Muscle of arm (tissue), 1 donor: ENCODE measurements at regions not wholly inside any gene's neighbourhood (a gene's known extent, or its start where the extent isn't known, plus 50 kb on each side); places are given as distances from the start of the nearest gene placed in this dataset.

Experiments used
- DNase-seq: peaks from one replicate; pipeline ENCODE4 v3.0.0-alpha.2; 2013

GRCh38 chr2:831225-831536 is 119.5 kb upstream of the SNTG2 start:
- no peak for DNase-seq

GRCh38 chr2:830419-831224 is 120.0 kb upstream of the SNTG2 start:
- DNase-seq: no peak

DNA sequence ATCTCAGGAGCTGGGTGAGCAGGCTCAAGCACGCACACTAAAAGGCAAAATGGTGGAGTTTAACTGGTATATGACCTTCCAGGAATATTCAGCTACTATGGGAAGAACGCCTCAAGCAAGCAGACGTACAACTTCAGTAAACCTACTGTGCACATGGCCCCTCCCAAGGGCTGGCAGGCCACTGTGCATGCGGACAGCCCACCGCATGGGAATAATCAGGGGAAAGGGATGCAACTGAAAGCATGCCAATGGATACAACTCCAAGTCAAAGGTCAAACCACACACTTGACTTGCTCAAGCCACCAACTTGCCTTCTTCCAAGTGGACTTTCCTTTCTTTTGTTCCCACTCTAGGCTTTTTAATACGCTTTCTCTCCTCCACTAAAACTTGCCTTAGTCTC is 121.6 kb upstream of the SNTG2 start:
- DNase-seq: no peak

DNA sequence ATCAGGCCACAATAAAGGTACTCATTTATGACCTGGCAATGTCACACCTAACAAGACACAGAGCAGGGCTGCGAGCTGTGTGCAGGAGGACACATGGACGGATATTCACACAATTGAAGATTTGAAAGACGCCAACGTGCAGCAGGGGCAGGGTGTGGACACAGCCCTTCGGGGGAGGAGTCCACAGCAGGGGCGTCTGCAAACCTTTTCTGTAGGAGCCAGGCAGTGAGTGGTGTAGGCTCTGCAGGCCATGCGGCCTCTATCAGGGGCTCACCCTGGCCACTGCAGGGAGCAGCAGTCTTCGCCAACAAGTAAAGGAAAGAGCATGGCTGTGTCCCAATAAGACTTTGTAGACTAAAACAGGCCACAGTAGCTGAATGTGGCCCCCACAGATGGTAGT is 125.7 kb upstream of the SNTG2 start:
- DNase-seq: no peak

DNA sequence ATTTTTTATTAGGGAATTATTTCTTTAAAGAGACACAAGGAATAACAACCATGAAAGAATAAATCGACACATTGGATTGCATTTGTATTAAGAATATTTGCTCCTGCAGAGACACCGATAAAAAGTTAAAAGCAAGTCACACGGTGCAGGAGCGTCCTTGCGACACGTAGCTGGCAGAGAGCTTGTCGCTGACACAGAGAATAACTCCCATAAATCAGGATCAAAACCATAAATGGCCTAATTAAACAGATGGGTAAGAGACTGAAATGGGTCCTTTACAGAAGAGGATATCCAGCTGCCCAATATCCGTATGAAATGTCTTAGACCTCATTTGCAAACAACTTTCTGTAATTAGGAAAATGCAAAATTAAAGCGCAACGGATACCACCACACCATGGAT is 126.1 kb upstream of the SNTG2 start:
- DNase-seq: no peak

DNA sequence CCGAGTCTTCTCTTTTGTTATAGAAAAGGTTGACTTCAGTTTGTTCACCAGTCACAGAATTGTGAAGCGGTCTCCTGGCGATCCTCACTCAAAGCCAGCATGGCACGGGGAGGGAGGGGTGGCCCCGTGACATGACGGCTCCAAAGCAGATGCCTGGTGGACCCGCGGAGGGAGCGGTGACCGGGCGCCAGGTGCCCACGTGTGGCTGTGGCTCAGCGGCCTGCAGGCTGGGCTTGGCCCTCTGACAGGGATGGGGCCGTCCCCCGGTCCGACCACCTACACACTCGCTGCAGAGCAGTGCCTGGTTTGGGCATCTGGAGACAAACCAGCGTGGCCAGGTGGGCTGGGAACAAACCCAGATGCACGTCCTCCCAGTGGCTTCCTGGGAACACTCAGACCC is 129.1 kb upstream of the SNTG2 start:
- no peak for DNase-seq

- no peak for DNase-seq
Observed at GRCh38 chr2:819601-820000, 131.0 kb upstream of the SNTG2 start.

- no peak for DNase-seq
Observed at GRCh38 chr2:819121-819520, 131.5 kb upstream of the SNTG2 start.

GRCh38 chr2:817336-818015 is 133.2 kb upstream of the SNTG2 start:
- no peak for DNase-seq

DNA sequence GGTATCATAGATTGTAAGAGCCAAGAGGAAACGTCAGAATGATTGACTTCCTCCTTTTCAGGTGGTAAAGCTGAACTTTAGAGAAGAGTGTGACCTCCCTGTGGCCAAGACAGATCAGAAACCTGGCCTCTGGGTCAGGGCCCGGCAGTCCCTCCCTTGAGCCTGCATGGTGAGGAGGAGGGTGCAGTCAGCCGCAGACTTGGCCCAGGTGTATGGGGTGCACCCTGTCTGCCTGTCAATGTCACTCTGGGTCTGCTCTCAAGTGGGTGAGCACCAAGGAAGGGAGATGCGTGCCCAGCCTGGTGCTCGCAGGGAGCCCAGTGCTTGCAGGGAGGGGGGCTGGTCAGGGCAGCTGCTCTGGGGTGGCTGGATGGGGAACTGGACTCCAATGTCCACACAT is 134.4 kb upstream of the SNTG2 start:
- no peak for DNase-seq

DNA sequence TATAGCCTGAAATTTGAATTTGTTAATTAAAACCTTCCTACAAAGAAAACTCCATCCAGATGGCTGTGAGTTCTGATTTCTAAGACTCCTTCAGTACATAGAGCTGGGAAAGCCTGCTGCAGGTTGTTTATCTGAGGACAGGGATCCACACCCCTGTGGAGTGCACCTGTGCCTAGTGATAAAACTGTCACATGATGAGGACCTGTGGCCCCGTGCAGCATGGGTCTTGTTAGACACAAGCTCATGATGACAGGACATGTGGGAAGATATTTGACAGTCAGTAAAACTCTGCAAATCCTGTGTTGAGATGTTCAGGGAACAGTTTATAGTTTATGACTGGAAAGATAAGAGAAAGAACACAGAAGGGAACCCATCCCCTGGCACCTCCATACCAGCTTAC is 133.2 kb upstream of the TMEM18 start:
- no peak for DNase-seq

DNA sequence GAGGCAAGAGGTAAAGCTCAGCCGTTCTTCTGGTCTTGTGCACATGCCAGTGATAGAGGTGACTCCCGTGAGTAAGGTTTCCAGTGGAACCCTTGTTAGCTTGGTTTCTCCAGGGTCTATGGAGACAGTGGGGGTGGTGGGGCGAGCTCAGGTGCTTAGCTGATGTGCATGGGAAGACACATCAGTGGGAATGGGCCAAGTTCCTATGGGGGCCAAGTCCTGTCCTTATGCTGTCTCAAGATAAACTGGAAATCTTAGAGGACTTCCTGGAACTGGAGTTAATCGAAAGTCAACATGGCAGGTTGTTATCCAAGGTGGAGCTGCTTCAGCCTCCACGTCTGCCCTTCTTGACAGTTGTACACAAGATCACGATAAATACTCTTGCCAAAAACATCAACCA is 130.1 kb upstream of the TMEM18 start:
- no peak for DNase-seq

DNA sequence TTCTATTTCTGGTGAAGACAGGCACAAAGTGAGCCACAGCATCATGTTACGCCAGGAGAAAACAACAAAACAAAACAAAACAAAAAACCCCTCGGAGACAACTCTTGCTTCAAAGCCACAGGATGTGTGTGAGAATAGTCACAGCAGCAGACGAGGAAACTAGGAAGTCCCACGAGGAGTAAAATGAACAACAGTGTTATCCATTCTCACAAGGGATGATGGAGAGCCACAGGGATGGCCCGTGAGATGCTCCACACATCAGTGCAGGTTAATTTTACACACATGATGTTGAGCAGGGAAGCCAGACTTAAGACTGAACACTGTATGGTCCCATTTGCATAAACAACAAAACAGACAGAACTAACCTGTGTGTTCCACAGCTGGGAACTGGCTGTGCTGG is 128.5 kb upstream of the TMEM18 start:
- no peak for DNase-seq

DNA sequence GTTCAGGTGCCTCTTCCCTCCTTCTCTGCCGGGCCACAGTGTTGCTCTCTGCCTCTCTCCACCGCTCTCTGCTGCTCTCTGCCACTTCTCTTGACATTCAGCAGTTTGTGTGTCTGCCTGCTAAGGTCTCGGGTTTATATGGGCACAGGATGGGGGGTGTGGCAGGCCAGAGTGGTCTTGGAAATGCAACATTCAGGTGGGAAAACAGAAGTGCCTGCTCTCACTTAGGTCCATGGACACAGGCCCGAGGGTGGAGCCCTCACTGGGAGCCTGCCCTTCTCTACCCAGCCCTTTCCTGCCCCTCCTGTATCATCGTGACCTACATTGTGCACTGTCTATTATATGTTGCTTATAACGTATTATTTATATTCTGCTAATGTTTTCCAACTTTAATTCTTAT is 120.8 kb upstream of the TMEM18 start:
- DNase-seq: no peak

DNA sequence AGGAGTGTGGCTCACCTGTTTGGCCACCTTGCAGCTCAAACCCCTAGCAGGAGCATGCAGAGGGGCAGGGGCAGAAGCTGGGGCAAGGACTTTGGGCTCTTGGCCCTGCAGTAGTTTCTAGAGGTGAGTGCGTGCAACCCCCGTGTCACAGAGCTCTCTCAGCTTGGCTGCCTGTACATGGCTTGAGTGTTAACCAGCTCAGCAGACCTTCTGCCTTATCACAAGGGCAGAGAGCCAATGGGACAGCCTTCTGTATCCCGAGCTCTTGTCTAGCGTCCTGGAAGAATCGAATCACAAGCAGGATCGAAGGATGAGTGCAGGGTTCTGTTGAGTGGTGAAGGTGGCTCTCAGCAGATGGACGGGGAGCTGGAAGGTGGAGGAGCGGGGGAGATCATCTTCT is 120.3 kb upstream of the TMEM18 start:
- DNase-seq: no peak

GRCh38 chr2:796141-796985 is 119.2 kb upstream of the TMEM18 start:
- DNase-seq: no peak

GRCh38 chr2:795531-796041 is 118.4 kb upstream of the TMEM18 start:
- DNase-seq: peak; percentile 69

DNA sequence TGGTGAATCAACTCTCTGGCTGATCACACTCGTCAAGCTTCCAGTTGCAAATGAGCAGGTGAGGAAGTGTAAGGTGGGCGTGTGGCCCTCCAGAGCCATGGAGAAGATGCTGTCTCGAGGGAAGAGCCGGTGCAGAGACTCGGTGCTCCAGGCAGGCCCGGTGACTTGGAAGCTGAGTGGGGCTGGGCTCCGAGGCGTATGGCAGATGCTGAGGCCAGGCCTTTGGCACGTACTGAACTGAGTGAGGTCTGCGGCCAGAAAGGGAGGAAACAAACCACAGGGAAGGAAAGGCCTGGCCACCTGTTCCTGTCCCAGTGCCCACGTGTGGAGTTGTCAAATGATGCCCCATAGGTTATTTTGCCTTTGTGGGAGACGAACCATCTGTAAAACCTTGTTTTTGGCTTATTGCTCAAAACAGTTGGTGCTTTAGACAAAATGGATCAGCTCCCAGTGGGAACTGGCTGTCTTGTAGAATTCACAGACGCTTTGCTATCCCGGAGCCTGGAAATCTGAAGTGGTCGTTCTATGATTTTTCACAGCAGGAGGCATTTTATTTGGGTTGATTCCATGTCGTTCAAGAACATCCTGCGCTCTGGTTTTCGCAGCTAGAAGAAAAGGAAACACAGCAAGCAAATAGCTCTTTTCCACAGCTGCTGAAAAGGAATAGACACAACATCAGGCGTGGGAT is 117.5 kb upstream of the TMEM18 start:
- DNase-seq: no peak

- DNase-seq: no peak
Observed at GRCh38 chr2:793236-793635, 116.0 kb upstream of the TMEM18 start.

- no peak for DNase-seq
Observed at GRCh38 chr2:792687-793086, 115.5 kb upstream of the TMEM18 start.

DNA sequence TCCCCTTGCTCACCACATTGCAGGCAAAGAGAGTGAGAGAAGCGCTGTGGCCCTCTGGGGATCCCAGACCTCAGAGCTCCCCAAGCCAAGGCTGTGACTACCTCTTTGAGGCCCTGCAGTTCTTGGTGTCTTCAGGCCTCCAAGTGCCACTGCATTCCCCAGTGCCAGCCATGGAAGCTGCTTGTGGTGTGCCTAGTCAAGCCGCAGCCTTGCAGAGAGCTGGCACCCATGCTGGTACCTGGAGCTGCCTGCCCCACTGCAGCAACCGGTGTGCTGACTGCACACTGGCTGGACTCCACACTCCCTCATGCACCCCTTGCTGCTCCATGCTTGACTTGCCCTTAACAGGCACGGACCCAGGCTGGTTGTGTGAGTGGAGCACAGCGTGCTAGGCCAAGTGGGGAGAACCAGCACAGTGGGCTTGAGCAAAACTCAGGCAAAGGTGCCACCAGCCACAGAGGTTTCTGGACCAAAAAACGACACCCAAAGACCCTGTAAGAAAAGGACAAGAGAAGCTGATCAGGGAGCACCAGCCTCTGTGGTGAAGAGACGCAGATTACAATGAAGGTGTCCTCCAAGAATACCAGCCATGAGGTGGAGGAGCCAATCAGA is 113.5 kb upstream of the TMEM18 start:
- no peak for DNase-seq

- no peak for DNase-seq
Observed at GRCh38 chr2:790081-790480, 112.9 kb upstream of the TMEM18 start.
